Occipital lobe (tissue), 1 donor: ENCODE measurements at regions not wholly inside any gene's neighbourhood (a gene's known extent, or its start where the extent isn't known, plus 50 kb on each side); places are given as distances from the start of the nearest gene placed in this dataset.

ENCODE experiments used
- DNase-seq: peaks from one replicate; lab custom pipeline; 2025; lab: John Stamatoyannopoulos, UW

GRCh38 chr11:134911514-134912180 lies 499.6 kb upstream of the B3GAT1 start:
- DNase-seq = no peak

GRCh38 chr11:134908583-134908982 lies 496.5 kb upstream of the B3GAT1 start:
- DNase-seq = no peak

- DNase-seq = no peak
Measured at GRCh38 chr11:134907636-134908035, 495.6 kb upstream of the B3GAT1 start.

- no peak for DNase-seq
Measured at GRCh38 chr11:134906356-134906955, 494.4 kb upstream of the B3GAT1 start.

GRCh38 chr11:134905928-134906327 lies 493.9 kb upstream of the B3GAT1 start:
- DNase-seq = no peak

GRCh38 chr11:134905517-134905916 lies 493.5 kb upstream of the B3GAT1 start:
- DNase-seq = no peak

- DNase-seq = no peak
Measured at GRCh38 chr11:134904103-134904790, 492.2 kb upstream of the B3GAT1 start.

- DNase-seq = no peak
Measured at GRCh38 chr11:134901955-134902918, 490.2 kb upstream of the B3GAT1 start.

GRCh38 chr11:134901542-134901941 lies 489.5 kb upstream of the B3GAT1 start:
- no peak for DNase-seq

- no peak for DNase-seq
Measured at GRCh38 chr11:134893810-134894685, 482.0 kb upstream of the B3GAT1 start.

- no peak for DNase-seq
Measured at GRCh38 chr11:134890446-134890845, 478.4 kb upstream of the B3GAT1 start.

- DNase-seq = no peak
Measured at GRCh38 chr11:134889832-134890231, 477.8 kb upstream of the B3GAT1 start.

GRCh38 chr11:134888821-134889220 lies 476.8 kb upstream of the B3GAT1 start:
- no peak for DNase-seq

GRCh38 chr11:134887896-134888295 lies 475.9 kb upstream of the B3GAT1 start:
- no peak for DNase-seq

GRCh38 chr11:134883484-134883883 lies 471.4 kb upstream of the B3GAT1 start:
- no peak for DNase-seq

- DNase-seq = no peak
Measured at GRCh38 chr11:134882671-134883297, 470.7 kb upstream of the B3GAT1 start.

GRCh38 chr11:134882141-134882540 lies 470.1 kb upstream of the B3GAT1 start:
- no peak for DNase-seq

- no peak for DNase-seq
Measured at GRCh38 chr11:134880788-134881187, 468.7 kb upstream of the B3GAT1 start.

- DNase-seq = no peak
Measured at GRCh38 chr11:134879931-134880330, 467.9 kb upstream of the B3GAT1 start.

- DNase-seq = no peak
Measured at GRCh38 chr11:134879341-134879740, 467.3 kb upstream of the B3GAT1 start.
